GM12873 (cell line): ENCODE measurements at regions not wholly inside any gene's neighbourhood (a gene's known extent, or its start where the extent isn't known, plus 50 kb on each side); places are given as distances from the start of the nearest gene placed in this dataset.

Experiments
- TF ChIP-seq, protein P1 (sequence below): IDR thresholded peaks from 2 replicates; pipeline ENCODE4 v1.5.1; 2012; ENCODE audit warnings: low read depth, mild to moderate bottlenecking, moderate library complexity, low read length, control low read depth; ENCODE audit not compliant: insufficient read depth; ENCODE audit errors: missing control alignments

DNA sequence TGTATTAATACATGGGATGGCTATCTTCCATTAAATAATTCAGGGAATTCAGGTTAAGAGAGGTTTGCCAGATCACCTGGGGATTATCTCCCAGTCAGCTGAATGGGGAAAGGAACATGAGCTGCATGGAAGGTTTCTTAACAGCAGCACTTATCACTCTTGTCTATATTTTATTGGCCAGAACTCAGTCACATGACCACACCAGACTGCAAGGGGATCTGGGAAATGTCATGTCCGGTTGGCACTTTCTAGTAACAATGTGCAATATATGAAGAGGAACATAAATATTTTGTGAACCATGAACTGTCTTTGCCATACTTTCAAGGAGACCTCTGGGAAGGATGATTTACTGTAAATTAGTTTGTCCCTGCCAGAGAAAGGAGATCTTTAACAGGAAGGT is 599.1 kb downstream of the SLC4A3 start:
- TF ChIP-seq, protein P1, sequence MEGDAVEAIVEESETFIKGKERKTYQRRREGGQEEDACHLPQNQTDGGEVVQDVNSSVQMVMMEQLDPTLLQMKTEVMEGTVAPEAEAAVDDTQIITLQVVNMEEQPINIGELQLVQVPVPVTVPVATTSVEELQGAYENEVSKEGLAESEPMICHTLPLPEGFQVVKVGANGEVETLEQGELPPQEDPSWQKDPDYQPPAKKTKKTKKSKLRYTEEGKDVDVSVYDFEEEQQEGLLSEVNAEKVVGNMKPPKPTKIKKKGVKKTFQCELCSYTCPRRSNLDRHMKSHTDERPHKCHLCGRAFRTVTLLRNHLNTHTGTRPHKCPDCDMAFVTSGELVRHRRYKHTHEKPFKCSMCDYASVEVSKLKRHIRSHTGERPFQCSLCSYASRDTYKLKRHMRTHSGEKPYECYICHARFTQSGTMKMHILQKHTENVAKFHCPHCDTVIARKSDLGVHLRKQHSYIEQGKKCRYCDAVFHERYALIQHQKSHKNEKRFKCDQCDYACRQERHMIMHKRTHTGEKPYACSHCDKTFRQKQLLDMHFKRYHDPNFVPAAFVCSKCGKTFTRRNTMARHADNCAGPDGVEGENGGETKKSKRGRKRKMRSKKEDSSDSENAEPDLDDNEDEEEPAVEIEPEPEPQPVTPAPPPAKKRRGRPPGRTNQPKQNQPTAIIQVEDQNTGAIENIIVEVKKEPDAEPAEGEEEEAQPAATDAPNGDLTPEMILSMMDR: no peak

- TF ChIP-seq, protein P1: no peak
Observed at GRCh38 chr2:220227266-220227920, 600.0 kb downstream of the SLC4A3 start.

- TF ChIP-seq, protein P1: no peak
Observed at GRCh38 chr2:220228310-220229006, 601.0 kb downstream of the SLC4A3 start.

GRCh38 chr2:220240641-220241040 is 613.2 kb downstream of the SLC4A3 start:
- TF ChIP-seq, protein P1: no peak

DNA sequence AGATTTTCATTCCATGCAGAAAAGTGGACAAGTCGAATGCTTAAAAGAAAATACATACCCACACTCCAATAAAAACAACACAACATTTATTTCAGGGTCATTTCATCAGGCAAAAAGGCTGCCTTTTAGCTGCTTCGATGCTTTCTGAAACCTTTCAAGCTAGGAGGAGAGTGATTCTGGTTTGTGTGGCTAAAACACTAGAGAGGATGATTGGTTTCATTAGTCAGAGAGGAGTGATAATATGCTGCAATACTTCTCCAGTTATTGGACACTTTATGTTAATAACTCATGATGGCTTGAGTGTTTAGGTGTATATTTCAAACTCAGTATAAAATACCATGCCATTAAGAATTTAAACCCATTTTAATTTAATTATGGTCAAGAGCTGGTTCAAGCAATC is 614.0 kb downstream of the SLC4A3 start:
- TF ChIP-seq, protein P1: no peak

DNA sequence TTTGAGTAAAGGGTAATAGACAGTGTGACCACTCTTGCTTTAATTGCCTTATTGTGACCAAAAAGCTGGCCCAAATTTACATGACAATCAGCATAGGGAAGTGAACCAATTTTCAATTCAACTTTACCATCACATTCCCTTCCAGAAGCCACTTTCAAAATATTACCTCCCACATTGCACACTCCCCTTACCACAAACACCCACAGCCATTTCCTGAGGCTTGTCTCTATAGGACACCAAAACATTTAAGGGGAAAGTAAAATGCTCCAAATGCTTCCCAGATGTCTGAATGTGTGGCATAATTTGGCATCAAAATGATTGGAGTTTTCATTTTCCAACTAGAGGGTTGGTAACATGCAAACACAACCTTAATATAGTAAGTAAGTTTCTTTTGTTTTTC is 616.1 kb downstream of the SLC4A3 start:
- TF ChIP-seq, protein P1: no peak

- TF ChIP-seq, protein P1: no peak
Observed at GRCh38 chr2:220246386-220246785, 619.0 kb downstream of the SLC4A3 start.
